K562 (cell line): ENCODE measurements at regions not wholly inside any gene's neighbourhood (a gene's known extent, or its start where the extent isn't known, plus 50 kb on each side); places are given as distances from the start of the nearest gene placed in this dataset.

Experiments
- CTCF ChIP-seq, 3 experiments: IDR thresholded peaks in 2 of 3; conservative IDR thresholded peaks in 1 of 3; 2 replicates each; pipeline ENCODE4 v1.5.1; 2011 to 2012; ENCODE audit warnings: low read length in 3 of 3, mild to moderate bottlenecking in 3 of 3, control low read depth in 2 of 3, improper control_type of control experiment in 1 of 3, inconsistent platforms in 1 of 3, low read depth in 1 of 3, mixed read lengths in 1 of 3, moderate library complexity in 1 of 3; ENCODE audit not compliant: insufficient read depth in 2 of 3
- EZH2 ChIP-seq: IDR thresholded peaks from 2 replicates; pipeline ENCODE4 v1.6.1; 2012; ENCODE audit warnings: low read depth, mild to moderate bottlenecking, inconsistent platforms, low read length, borderline replicate concordance
- GABPB1 ChIP-seq: sonication (generic); formaldehyde crosslinking; IDR thresholded peaks from 2 replicates; pipeline ENCODE4 v1.8.0; 2022; ENCODE audit warnings: mild to moderate bottlenecking, missing genetic modification reagents
- MAFG ChIP-seq: fragments of 450-650 bp; conservative IDR thresholded peaks from 2 replicates; pipeline ENCODE4 v1.6.1; 2016; ENCODE audit warnings: missing genetic modification characterization, missing compliant biosample characterization
- NKRF ChIP-seq: fragments of 450-650 bp; IDR thresholded peaks from 2 replicates; pipeline ENCODE4 v1.6.1; 2016; ENCODE audit warnings: borderline replicate concordance
- PHF21A ChIP-seq: fragments of 450-650 bp; IDR thresholded peaks from 2 replicates; pipeline ENCODE4 v1.6.1; 2017; ENCODE audit warnings: low read depth, borderline replicate concordance
- TAF1 ChIP-seq: IDR thresholded peaks from 2 replicates; pipeline ENCODE4 v1.6.1; 2011; ENCODE audit warnings: mild to moderate bottlenecking, low read length, moderate library complexity; ENCODE audit not compliant: insufficient read depth, control insufficient read depth, severe bottlenecking; ENCODE audit errors: extremely low read depth
- ZFX ChIP-seq: sonication (generic); formaldehyde crosslinking; IDR thresholded peaks from 2 replicates; pipeline ENCODE4 v1.8.0; 2022; ENCODE audit warnings: mild to moderate bottlenecking, missing genetic modification reagents, moderate library complexity
- ZKSCAN8 ChIP-seq: fragments of 200-800 bp; sonication (Bioruptor generic); IDR thresholded peaks from 2 replicates; pipeline ENCODE4 v1.6.1; 2016; ENCODE audit warnings: missing genetic modification characterization, missing compliant biosample characterization
- TF ChIP-seq, protein P1 (sequence below): fragments of 450-650 bp; formaldehyde crosslinking; IDR thresholded peaks from 2 replicates; pipeline ENCODE4 v1.4.0; 2022; ENCODE audit warnings: mild to moderate bottlenecking, moderate library complexity

- TF ChIP-seq, protein P1, sequence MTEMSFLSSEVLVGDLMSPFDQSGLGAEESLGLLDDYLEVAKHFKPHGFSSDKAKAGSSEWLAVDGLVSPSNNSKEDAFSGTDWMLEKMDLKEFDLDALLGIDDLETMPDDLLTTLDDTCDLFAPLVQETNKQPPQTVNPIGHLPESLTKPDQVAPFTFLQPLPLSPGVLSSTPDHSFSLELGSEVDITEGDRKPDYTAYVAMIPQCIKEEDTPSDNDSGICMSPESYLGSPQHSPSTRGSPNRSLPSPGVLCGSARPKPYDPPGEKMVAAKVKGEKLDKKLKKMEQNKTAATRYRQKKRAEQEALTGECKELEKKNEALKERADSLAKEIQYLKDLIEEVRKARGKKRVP (CRISPR knock-in tag), result no peak
- TF ChIP-seq ZKSCAN8 (no peak), EZH2 (no peak), TAF1 (no peak), MAFG (tag) (no peak), CTCF (IDR thresholded peaks at IDR 0.05 in 2 of 3, conservative IDR thresholded peaks at IDR 0.05 in 1 of 3; ENCODE audit: insufficient read depth in 2 of 3, low read depth in 1 of 3, low read length in 3 of 3) (no peak), GABPB1 (no peak), PHF21A (no peak), NKRF (no peak), ZFX (CRISPR knock-in tag) (no peak)
Measured at GRCh38 chr14:66143387-66144112, 342.6 kb upstream of the CCDC196 start.
